ENCODE measurements at regions not wholly inside any gene's neighbourhood (a gene's known extent, or its start where the extent isn't known, plus 50 kb on each side); places are given as distances from the start of the nearest gene placed in this dataset.
"Not testable (repeated sequence)": the region's sequence is repeated elsewhere in the genome, so short reads cannot be mapped to it uniquely, and the experiment has no call there.

DNA sequence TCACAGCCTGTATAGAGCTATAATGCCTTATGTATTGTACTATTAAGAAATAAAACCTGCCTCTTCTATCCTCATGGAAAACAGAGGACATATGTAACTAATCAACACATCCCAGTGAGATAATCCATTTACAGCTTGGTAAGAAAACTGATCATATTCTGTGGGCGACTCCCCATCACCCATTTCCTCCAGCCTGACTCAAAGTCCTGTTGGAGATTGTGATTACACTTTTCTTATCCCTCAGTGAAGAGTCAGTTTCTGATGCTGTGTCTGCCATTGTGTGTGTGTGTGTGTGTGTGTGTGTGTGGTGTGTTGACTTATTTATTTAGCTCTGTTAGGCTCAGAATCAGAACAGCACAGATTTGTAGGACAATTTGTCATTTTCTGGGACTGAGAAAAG, 212.8 kb downstream of the FGF9 start:
- DNase-seq = peak; percentile 74

DNA sequence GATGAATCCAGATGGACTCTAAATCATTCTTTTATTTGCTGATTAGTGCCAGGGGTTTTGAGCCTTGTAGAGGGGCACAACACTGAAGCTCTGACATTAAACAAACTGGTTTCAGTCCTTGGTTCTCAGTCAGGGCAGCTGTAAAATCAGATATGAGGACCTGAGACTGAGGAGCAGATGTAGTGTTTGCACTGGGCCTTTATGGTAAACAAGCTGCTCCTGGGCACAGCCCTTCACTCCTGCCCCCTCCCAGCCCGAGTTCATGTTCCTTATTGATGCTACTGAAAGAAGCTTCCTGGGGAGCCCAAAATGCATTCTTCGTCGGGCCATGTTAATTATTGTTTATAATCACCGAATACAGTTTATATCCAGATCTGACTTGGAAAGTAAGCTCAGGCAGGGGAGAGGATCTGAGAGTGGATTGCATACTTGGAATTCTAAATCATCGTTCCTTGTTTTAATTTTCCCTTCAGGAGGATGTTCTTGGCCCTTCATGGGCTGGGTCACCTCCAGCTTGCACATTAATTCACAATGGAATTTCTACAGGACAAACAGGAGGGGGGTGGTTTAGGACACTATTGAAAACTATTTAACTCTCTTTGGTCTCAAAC, 213.5 kb downstream of the FGF9 start:
- peak; percentile 95 for DNase-seq

DNA sequence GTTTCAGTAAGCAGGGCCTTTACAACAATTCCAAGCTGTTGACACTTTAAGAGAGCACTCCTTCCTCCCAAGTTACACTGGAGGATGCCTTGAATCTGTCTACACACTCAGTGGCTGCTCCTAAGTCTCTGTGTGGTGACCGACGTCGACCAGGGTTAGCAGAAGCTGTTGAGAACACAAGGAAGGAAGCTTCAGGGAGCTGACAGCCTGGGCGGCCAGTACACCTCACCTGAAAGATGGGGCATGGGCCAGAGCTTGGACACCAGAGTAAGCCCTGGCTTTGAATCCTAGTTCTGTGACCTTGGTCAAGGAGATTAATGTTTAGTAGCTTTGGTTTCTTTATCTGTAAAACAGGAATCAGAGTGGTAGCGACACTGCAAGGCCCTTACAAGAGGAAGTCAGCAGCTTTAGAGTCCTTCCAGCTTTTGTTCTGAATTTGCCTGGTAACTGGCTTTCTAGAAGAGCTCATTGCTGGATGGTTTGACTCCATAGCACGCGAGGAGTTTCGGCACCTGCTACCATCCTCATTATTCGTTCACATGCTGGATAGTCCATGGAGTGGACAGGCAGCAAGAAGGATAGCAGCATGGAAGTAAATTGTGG, 214.2 kb downstream of the FGF9 start:
- no peak for DNase-seq

DNA sequence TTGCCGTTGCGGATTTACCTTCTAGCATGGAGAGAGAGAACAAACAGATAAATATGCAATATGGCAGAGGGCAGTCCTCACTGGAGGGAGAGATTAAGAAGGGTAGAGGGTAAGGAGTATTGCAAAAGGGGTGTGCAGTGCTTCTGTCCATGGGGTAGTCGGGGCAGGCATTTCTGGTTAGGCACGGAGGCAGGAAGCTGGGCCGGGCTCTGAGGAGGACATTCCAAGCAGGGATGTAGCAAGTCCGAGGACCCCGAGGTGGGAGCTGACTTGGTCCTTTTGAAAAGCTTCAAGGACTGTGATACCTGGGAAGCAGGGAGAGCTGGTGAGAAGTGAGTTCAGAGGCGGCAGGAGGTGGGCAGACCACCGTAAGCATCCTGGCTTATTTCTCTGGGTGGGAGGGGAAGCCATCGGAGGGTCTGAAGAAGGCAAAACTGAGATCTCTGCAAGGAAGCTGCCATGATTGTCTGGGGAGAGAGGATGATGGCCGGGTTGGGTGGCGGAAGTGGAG, 214.9 kb downstream of the FGF9 start:
- no peak for DNase-seq

DNA sequence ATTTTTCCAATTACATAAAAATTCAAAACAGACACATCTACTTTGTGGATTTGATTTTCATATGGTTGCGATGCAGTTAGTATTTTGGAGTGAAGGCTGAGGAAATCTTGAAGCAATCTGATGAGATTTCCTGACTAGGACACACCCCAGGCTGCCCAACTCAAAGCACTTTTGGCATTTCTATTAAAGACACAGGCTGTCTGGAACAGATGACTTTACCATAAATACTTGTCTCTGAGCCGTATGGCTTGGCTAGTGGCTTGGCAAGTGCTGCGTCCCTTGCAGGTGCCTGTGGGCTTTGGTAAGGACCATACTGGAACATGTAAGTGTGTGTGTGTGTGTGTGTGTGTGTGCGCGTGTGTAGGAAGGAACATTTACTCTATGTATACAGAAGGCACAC, 218.8 kb downstream of the FGF9 start:
- no peak for DNase-seq

DNA sequence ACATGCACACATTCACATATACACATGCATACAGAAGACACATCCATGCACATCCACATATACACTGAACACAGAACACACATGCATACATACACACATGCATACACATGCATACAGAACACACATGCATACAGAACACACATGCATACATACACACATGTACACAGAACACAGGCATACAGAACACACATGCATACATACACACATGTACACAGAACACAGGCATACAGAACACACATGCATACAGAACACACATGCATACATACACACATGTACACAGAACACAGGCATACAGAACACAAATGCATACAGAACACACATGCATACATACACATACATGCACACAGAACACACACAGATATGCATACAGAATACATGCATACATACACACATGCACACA, 219.3 kb downstream of the FGF9 start:
- DNase-seq = not testable (repeated sequence)

DNA sequence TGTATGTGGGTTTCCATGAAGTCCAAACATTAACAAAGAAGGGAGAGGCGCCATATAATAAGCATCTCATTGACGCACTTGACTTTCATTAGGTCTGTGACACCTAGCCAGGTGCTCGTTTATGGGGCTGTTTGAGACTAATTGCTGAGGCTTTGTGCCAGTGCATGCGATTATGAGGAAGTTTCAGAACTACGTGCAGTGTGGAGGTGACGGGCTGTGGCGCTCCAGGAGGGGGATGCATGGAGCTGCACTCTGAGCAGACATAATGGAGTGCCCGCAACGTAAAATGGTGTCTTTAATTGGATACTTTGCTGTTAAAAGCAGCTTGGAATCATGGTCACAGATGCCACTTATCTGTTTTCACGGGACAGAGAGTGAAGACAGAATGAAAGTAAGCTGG, 223.2 kb downstream of the FGF9 start:
- peak; percentile 41 for DNase-seq

DNA sequence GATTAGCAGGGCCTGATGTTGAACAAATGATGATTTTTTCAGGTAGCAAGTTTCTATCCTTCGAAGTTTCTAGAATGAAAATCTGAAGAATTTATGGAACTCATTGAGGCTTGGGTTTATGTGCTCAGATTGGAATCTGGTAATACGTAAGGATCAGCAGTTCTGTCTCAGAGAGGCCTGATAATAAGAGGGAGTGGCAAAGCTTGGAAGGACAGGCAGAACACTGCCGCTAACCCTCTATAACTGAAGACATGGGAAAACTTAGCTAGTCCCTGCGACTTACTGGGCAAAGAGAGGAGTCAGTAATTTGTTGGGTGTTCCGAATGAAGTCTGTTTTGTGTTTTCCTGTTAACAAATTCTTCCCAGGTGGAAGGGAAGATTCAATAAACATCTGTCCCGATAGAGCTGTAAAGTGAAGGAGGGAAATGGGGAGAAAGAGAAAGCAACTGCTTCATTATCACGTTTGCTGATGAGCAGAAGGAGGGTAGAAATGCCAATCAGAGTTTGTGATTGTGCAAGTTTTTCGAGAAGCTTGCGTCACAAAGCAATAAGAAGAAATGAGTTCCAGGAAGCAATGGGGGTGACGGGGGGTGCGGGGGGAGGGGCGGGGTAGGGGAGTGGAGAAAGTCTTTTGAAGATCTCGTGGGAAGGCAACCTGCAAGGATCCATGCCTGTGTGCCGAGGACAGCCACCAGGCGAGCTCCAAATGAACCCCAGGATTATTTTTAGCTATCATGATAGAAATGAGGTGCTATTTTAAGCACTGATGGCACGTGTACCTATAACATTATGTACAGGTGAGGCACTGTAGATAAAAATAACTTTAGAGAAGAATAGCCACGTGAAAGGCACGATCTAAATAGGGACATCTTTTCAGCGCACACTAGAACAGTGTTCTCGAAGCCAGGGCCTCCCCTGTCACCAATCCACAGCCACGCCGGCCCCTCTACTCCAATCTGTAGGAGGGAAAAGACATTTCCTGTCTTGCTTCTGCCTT, 224.1 kb downstream of the FGF9 start:
- DNase-seq = no peak

DNA sequence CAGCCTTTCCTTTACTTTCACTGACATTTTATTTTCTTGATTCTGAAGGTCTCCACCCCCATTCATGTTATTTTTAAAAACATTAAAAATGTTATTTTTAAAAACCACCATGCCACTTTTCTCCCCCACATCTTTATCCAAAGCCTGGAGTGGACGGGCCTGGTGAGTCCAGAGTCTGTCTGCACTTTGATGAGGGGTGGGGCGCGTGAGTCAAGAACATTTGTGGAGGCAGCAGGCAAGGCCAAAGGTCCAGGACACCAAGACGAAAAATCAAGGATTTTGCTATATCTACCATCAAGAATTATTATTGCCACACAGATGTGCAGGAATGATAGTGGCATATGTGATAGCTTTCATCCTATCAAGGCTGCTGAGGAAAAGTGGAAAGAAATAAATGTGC, 224.9 kb downstream of the FGF9 start:
- DNase-seq = no peak

DNA sequence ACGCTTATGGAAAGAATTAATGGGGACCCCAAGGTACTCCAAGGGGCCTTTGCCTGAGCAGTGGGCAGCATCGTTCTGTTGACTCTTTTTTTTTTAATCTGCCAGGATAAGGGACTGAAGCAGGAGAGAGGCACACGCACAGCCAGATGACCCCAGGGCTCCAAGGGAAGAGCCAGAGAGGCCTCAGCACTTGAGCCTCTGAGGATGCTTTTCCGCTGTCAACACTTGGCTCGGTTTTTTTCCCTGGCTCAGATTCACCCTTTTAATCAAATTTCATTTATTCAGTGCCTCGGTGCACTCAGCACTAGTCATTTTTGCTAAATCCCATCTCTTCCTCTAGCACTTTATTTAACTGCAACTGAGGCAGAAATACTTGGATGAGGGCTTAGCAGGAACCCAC, 226.3 kb downstream of the FGF9 start:
- no peak for DNase-seq

DNA sequence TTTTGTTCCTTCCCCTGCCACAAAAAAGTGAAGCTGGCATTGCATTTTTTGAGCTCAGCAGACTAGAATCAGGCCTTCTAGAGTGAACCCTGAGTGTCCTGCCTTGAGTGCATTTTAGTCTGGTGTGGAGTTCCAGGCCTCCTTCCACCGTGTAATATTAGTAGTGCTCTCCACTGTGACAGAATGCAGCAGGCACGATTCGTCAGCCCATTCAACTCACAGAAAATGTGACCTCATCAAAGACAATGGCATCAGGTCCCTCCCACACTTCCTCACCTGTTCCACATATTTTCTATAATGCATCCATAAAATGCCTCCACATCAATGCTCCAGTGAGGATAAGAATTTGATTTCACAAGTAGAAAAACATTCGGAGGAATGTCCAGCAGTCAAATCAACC, 227.6 kb downstream of the FGF9 start:
- peak; percentile 53 for DNase-seq

DNA sequence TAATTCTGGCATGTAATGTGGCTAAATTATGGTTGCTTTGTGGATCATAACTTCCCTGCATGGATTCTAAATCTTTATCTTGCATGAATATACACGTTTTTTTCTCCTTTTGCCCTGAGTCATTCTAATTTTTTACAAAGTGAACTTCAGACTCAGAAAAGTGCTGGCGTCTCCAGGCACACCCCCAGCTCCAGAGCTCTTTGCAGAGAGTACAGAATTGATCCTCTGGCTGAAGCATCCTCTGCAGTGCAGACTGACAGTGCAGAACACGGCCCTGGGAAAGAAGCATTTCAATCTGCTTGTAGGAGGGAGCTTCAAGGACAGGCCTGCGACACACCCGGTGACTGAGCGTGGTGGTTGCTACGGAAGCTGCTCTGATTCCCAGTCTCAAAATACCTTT, 228.1 kb downstream of the FGF9 start:
- DNase-seq = no peak

DNA sequence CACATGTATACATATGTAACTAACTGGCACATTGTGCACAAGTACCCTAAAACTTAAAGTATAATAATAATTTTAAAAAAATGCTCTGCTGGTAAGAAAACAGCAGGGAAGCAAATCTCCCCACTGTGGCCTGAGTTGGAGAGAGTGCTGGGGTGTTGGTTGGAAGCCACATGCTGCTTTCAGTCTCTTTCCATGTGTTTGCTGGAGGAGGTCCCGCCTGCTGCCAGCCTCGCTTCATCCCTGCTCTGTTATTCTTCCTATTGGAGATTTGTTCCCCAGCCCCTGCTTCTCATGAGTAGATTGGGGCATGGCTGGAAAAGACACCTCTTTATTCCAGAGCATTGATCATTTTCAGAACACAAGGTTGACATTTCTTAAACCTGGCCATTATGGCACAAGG, 230.5 kb downstream of the FGF9 start:
- DNase-seq = no peak

DNA sequence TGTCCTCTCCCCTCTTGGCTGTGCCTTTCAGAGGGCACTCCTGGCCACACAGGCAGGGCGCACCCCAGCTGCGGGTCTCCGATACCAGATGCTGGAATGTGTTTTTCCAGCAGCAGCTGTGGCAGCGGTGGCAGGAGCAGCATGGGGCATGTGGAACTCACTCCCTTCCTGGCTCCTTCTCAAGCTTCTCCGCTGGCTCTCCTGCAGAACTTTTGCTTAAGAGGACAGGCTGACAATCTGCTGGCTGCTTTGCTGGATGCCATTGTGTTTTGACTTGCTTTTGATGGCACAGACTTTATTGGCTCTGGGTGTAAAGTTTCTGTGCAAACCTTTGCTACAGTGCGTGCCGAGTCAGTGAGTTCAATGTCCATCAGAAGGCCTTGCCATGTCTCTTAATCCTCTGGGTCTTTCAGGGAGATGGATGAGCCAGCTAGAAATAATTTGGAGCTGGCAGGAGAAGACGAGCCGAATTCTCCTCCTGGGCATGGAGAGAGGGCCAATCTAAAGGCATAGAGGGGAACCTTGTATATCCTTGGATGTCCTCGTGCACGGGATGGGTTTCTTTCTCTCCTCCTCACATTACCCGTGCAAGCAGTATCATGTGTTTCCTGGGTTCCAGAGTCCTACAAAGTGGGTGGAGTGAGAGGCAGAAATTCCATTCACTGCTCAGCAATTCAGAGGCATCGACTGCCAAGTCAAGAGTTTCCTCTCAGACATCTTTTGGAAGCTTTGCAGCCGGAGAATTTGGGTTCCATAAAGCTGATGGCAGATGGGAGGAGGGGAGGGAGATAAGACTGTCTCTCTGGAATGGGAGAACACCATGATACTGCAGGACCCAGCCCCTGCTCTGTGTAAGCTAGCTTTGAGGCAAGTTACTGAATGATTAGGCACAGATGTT, 231.2 kb downstream of the FGF9 start:
- no peak for DNase-seq

DNA sequence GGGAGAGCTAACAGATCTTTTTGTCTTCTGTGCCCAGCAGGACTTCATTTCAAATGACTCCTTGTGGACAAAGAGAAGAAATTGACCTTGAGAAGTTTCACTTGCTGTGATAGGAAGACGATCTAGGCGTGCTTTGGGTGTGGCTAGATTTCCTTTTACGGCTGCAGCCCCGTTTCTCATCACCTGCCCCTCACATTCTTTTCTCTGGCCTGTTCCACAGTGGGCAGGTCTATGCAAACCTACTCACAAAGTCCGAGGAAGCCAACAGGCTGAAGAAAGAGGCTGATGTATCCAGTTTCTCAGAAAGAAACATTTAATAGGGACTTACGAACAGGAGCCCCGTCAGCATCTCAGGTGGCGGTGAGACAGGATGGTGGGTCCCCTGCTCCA, 231.8 kb downstream of the FGF9 start:
- no peak for DNase-seq

DNA sequence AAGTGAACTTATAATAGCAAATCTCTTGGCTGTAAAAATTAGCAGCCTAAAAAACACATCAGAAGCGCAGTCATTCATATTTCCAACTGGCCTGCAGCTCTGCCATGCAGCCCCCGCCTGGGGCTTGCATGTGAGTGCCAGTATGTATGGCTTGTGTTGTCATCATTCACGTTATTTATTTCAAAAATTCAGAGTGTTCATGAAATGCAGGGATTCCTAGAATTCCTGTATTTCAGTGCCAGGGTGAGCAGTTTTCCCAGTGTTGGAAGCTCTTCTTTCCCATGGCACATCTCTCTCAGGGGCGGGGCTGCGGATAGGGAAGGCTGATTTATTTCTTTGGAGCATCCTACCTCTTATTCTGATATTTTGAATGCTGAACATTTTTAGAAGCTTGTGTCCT, 234.6 kb downstream of the FGF9 start:
- DNase-seq = no peak

DNA sequence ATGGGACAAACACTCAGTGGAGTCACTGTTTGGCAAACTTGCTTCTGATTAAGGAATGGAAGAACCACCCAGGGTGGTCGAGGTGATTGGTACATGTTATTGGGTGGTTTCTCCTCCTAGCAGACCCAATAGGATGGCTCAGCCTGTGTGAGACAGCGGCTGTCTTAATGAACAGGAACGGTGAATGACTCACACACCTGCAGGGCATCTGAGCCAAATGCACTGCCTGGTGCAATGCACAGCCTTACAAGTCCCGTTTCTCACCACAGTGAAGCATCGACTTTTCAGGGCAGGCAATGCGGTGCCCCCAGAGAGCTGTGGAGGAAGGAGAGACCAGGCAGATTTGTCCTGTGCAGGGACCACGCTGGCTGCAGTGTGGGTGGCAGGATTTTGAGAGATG, 238.5 kb downstream of the FGF9 start:
- no peak for DNase-seq

DNA sequence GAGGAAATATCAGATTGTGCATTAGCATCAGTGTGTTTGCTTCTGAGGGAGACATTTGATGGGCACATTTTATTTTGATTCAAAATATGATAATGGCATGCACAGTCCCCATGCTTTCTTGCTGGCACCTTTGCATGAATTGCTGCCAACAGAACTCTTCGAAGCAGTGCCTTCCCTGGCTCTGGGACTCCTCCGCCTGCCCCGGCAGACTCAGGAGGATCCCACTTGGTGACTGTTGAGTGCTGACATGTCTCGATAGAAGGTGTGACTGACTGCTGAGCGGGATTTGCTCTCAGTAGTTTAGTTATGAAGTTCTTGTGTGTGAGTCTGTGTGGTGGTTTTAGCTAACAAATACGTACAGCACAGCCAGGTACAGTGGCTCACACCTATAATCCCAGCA, 239.7 kb downstream of the FGF9 start:
- DNase-seq = no peak

DNA sequence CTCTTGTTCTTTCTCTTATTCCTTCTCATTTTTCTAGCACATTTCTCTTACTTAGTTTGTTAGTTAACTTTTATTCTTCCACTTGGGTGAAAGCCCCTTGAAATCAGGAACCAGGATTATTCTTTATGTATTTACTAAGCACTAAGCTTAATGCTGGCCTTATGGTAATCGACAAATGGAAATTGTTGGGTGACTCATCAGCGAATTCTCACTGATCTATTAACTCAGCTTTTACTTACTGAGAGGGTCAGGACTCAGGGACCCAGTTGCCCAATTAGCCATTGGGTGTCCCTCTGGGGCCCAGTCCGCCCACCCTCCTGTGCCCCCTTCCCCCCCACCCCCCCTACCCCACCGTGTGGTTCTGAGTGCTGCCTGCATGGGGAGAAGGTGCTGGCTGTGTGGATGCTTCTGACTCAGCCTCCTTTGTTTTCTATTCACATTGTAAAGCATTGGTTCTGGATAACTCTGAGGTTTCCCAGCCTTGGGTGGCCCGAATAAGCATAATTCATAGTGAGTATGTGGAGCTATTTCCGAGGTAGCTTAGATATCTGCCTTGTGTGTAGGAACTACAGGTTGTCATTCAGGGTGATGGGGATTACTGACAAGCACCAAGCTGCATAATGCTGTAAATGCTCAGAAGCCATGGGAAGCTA, 240.9 kb downstream of the FGF9 start:
- peak; percentile 8 for DNase-seq

DNA sequence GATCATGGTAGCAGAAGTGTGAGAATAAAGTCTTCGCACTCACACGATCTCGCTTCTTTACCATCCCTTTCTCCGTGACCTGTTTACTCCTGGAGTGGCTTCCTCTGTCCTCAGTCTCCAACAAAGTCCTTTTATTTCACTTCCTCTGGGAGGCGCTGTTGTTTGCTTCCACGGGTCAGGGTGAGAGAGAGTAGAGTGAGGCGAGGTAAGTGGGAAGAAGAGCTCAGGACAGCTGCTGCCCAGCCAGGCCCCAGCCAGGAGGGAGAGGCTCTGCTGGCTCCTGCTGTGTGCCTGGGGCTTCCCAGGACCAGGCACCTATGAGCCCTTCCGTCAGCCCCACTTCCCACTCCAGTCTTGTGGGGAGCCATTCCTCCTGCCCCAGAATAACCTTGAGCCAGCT, 242.1 kb downstream of the FGF9 start:
- peak; percentile 92 for DNase-seq

DNA sequence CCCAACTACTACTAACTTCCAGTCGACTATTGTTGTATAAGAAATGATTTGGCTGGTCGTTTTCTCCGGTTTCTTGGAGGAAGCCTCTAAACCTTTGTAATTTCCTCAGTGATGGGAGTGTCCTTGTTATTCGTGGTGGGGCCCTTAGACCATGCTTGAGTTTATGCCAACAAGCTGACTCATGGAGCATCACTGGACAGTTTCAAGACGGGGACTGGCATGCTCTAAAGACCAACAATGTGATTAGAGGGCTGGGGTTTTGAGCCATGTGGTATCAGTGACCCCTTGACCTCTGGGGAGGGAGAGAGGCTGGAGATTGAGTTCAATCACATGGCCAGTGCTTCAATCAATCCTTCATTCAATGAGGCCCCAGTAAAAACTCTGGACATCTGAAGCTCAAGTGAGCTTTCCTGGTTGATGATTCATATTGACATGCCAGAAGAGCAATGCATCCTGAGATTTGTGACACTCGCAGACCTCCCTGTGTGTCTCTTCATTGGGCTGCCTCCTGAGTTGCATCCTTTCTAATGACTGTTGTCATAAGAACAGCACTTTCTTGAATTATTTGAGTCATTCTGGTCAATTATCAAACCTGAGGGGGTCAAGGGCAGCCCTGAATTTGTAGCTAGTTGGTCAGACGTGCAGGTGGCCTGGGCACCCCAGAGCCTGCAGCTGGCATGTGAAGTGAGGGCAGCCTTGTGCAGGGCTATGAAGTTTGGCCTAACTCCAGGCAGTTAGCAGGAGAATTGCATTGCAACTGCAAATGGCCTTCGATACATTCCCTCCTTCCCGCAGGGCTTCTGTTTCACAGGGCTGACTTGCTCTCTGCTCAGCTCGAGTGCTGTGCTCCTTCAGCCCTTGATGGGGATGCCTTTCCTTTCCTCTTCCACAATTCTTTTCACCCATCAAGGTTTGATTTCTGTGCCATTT, 246.5 kb downstream of the FGF9 start:
- DNase-seq = no peak
